ENCODE measurements at regions not wholly inside any gene's neighbourhood (a gene's known extent, or its start where the extent isn't known, plus 50 kb on each side); places are given as distances from the start of the nearest gene placed in this dataset.

DNA sequence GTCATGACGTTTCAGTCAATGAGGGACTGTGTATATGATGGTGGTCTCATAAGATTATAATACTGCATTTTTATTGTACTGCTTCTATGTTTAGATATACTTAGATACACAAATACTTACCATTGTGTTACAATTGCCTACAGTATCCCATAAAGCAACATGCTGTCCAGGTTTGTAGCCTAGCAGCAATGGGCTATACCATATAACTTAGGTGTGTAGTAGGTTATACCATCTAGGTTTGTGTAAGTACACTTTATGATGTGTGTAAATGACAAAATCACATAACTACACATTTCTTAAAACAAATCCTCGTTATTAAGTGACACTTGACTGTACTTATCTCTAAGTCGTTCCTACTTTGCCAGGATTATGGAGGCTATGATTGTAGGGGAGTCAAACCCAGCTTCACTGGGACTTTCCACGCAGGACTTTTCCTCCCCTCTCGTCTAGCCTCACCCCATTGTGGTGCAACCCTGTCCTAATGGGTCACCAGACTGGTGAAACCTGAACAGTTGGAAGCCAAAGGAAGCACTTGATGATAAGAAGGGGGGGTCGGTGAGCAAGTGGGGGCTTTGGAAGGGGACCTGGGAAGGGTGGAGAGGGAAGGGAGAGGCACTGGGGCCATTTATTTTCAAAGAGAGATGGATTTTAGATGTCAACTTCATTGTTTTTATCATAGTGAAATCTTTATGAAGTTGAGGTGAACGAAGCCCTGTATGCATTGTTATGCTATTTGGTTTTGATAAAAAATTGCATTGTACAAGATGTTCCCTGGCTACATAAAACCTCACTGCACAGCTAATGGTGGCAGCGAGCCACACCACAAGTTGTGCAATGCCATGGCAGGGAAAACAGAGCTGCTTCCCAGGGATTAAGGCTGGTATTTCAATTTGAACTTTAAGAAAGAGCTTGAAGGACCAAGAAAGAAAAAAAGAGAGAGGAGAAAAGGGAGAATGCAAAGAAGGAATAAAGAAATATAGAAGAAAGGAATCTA is 129.1 kb downstream of the EHF start:
- no peak for TF ChIP-seq CTCF (IDR thresholded peaks at IDR 0.05)
- TF ChIP-seq, protein P1, sequence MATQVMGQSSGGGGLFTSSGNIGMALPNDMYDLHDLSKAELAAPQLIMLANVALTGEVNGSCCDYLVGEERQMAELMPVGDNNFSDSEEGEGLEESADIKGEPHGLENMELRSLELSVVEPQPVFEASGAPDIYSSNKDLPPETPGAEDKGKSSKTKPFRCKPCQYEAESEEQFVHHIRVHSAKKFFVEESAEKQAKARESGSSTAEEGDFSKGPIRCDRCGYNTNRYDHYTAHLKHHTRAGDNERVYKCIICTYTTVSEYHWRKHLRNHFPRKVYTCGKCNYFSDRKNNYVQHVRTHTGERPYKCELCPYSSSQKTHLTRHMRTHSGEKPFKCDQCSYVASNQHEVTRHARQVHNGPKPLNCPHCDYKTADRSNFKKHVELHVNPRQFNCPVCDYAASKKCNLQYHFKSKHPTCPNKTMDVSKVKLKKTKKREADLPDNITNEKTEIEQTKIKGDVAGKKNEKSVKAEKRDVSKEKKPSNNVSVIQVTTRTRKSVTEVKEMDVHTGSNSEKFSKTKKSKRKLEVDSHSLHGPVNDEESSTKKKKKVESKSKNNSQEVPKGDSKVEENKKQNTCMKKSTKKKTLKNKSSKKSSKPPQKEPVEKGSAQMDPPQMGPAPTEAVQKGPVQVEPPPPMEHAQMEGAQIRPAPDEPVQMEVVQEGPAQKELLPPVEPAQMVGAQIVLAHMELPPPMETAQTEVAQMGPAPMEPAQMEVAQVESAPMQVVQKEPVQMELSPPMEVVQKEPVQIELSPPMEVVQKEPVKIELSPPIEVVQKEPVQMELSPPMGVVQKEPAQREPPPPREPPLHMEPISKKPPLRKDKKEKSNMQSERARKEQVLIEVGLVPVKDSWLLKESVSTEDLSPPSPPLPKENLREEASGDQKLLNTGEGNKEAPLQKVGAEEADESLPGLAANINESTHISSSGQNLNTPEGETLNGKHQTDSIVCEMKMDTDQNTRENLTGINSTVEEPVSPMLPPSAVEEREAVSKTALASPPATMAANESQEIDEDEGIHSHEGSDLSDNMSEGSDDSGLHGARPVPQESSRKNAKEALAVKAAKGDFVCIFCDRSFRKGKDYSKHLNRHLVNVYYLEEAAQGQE (IDR thresholded peaks at IDR 0.05; ENCODE audit: insufficient read depth in 1 of 2, low read depth in 2 of 2, low read length in 1 of 2): no peak
- no peak for TF ChIP-seq POLR2AphosphoS5 (IDR thresholded peaks at IDR 0.05; ENCODE audit: low read depth, low read length)

All from Panc1 (cell line).